SHP77 (cell line): ENCODE measurements at regions not wholly inside any gene's neighbourhood (a gene's known extent, or its start where the extent isn't known, plus 50 kb on each side); places are given as distances from the start of the nearest gene placed in this dataset.
A peak's percentile ranks its signal among the peaks of the same experiment; 100 is the strongest.

Source experiments
- DNase-seq, 2 experiments: peaks; one replicate each; lab custom pipeline; 2025; lab: John Stamatoyannopoulos, UW

DNA sequence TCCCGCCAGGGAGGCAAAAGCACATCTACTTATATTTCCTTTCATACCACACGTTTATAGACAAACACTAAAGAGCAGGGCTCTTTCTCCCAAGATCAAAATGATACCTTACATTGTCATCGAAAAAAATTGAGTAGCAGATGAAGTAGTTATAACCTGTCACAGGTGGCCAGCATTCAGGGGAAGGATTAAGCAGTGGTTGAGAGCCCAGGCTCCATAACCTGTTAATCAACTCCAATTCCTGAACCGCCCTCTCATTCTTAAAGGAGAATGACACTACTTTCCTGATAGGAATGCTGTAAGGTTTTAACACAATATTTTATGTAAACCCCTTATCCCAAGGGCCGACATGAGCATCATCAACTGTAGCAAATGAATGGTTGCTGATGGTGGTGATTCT is 268.9 kb upstream of the KCNIP4 start:
- no peak for DNase-seq

DNA sequence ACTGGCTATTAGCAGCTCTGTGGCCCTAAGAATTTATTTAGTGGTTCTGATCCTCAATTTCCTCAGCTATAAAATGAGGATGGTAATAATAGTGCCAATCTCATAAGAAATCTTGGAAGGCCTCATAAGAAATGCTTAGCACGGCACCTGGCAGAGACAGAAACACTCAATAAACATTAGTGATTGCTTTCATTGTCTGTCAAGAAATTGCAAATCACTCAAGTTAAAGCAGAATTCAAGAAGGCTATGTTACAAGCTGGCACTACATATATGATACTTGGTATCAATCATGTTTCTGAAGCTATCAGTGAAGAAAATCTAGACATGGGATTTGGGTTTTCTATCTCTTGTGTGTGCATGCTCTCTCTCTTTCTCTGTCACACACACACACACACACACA is 267.7 kb upstream of the KCNIP4 start:
- no peak for DNase-seq

DNA sequence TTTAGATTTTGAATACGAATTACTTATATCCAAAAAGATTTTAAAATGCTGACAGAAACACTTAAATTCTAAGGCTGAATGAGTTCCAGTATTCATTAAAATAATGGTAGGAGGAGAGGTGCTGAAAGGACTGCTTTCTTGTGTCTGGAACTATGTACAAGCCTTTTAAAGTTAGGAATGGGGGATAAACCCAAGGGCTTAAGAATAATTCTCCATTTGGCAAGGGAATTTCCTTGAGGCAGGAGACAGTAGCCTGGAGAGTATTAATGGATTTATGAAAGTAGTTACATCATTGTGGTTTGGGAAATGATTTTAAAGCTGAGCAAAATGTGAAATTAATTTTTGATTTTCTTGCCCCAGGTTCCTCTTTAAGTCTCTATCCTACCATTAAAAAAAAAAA is 266.5 kb upstream of the KCNIP4 start:
- no peak for DNase-seq

DNA sequence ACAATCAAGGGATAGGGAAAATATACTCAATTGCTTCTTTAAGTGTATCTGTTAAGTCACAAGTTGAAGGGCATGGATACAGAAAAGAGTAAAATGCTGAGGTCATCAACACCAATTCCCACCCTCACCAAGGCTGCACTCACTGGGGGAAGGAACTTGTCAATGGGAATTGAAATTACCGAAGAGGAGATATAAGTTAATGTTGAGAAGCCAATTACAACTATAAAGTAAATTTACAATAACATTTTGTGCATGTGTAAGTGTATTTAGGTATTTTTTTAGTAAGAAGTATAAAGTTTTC is 255.1 kb upstream of the KCNIP4 start:
- no peak for DNase-seq

DNA sequence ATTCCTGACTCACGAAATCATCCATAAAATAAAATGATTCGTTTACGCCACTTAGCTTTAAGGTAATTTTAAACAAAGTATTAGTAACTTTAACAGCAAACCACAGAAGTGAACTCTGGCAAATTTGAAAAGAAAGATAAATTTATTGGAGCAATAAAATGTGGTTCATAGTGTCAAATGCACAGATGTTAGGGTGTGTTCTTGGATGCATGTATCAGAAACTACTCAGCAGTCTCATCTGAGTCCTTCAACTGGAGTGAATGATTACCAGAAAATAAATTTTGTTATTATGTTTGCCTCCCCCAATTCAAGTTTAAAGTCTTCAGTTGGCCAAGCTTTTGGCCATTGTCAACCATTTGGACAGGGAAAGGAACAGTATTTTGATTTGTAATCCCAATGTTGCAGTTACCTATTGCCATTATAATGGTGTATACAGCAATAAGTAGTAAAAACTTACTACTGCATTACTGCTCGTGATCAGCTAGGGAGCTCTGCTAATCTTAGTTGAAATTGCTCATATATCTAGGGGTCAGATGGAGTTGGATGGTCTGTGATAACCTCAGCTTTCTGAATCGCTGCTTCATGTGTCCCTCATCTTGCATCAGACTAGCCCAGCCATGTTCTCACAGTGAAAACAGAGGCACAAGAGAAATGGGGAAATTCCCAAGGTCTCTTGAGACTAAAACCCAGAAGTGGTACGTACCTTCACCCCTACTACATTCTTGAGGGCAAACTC is 254.6 kb upstream of the KCNIP4 start:
- DNase-seq = no peak

DNA sequence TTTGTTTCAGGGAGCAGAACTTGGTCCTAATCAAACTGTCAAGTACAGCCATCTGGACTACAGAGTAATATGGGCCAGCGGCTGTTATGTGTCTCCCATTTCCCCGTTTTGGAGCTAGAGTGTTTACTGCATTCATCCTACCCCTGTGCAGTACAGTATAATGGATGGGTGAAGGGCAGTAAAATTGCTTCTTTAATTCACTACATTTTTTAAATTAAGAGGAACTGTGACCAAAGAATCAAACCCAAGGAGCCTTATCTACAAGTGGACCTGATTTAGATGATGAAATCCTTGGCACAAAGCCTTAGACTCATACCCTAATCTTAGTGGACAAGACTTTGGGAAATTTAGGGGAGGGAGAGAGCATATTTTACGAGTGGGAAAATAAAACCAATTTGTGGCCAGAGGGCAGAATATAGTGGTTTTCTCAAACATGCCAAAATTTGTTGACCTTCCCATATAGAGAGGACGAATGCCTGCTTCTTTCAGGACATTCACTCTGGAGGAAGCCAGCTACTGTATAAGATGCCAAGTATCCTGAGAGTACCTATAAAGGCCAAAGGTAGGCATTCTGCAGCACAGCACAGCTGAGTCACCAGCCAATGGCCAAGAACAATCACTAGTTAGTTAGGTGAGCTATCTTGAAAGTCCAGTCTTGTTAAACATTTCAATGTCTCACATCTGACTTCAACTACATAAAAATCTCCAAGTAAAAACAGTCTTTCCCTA is 253.8 kb upstream of the KCNIP4 start:
- DNase-seq = no peak

DNA sequence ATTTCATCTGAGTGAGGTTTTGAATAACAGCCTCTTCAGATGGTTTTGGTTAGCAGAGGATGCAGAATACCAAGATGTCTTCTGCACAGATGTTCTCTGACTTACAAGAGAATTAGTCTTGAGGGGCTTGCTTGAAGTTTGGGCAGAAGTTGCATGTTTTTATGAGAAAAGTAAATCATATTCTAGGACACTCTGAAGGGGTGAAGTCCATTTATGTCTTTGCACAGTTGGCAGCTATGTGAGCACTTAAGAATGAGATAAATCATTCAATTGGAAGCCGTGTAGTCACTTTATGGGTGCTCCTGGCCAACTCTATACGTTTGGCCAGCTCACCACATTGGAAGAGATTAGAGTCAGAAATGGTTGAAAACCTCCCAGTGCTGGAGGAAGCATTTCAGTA is 252.7 kb upstream of the KCNIP4 start:
- no peak for DNase-seq

DNA sequence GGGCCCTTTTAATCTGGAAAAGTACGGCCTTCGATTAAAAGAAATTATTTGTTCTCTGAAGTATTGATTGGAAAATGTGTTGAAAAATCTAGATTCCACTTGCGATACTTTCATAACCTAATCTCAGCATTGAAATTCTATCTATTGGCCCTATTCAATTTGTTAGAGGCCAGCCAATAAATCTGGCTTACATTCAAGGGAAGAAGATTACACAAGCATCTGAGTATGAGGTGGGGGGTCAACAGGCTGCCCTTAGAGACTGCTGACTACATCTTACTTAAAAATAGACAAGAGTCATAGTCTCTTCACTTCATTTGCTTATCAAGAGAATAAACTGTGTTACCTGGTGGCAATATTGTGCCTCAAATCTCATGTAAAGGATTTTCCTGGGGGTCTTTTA is 248.0 kb upstream of the KCNIP4 start:
- DNase-seq = no peak

DNA sequence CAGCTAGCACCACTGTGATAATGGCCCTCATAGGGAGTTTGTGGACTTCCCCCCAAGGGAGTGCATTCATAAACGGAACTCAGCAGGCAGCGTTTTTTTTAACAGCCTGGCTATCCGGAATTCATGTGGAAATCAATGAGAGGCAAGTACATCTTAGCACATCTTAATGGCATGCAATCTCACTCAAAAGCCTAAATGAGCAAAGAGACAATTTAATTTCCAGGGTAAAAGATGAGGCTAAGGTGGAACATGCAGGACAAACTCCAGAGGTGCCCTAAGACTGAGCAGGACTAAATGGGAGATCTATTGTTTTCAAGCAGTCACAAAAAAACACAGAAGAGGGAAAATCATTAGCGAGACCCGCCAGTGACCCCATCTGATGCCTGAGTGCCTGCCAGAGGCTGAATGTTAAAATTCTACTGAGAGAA is 243.5 kb upstream of the KCNIP4 start:
- no peak for DNase-seq

DNA sequence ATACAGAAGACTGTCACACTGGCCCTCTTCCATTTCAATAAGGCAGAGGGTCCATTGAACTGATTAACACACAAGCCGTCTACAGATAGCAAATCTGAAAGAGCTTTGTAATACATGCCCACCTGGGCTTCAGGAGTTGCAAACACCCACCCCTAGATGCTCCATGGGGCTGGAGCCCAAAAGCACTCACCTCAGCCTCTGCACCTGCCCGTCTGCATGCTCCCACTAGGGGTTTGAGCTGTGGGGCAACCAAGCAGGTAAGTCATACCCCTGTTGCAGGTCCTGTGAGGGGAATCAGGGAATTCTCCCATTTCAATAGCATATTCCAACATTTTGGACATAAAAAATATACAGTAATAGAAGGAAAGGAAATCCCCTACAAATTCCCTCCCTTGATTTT is 243.0 kb upstream of the KCNIP4 start:
- no peak for DNase-seq

DNA sequence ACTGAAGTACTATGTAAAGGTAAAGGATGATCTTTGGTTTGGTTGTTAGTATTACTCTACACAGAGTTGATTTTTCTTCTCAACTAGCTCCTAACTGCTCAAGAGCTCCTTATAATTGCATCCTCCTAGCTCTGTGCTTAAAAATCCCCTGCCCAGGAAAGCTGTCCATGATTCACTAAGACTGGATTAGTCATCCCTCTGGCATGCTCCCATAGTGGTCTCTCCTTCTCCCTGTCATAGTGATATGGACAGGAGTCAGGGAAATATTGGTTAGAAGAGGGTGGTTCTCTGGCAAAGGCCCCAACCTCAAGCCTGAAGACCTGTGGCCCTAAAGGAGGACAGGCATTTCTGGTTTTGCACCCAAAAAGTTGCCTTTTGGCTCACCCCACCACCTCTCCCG is 242.3 kb upstream of the KCNIP4 start:
- no peak for DNase-seq

DNA sequence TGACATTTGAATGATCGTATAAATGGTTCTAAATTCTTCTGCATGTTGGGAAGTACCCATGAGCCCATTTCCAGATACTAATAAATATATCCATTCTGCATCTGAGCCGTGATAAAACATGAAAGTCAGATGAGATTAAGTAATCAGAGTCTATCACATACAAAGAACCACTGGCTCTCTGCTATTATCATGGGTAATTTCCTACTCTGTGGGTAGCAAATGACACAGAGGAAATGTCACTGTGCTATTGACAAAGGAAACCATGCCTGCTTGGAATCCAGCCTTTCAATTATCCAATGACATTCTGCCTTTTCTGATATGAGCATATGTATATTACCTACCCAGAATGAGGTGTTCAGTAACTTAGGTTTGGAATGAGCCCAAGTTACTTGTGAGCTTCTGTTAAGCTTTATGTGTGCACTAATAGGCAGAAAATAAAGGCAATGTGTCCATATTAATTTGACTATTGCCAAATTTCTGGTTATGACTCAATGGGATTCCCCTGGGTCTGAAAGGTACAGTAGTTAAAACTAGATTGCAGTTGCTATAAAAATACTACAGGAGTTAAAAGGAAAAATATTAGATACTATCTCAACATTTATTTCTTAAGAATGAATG is 238.7 kb upstream of the KCNIP4 start:
- no peak for DNase-seq

DNA sequence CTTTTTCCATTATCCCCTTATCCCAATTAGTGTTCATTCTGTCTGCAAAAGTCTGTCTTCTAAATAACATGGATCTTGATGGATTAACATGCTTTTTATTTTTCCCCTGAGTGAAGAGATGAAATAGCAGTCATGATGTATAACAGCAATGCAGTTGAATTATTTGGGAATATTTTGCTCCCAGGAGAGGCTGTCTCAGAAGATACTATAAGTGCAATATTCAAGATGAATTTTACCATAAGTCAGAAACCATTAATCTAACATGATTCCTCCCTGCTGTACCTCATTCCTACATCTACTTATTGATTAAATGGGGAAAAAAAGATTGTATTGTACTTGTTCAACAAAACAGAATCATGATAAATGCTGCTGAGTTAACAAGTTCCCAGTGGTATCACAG is 233.2 kb upstream of the KCNIP4 start:
- DNase-seq = no peak

DNA sequence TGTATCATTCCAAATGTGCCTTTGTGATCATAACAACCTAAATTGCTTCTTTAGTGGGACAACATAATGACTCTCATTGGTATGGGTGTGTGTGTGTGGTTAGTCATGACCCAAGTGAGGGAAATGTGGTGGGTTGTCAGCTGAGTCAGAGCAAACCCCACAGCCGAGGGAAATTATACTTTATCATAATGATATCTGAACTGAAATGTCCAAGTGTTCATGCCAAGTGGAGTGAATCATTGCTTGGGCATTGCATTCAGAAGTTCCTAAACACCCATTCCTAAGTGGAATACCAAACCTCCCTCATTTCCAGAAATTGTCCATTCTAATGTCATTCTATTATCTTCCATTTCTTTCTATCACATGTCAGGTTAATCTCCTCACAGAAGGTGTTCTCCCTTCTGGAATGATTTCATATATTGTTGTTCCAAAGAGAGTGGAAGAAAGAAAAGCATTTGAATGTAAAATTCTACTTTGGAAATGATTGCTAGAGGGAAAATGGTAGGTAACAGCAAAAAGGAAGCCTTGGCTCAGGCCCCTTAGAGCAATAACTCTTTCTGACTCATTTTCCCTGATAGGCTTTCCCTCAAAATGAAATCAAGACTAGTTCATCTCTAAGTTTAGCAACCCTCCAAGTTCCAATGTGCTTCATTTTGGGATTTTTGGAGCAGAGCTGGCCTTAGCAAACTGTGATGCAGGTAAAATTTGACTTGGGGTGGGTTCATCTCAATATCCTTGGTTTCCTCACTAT is 230.7 kb upstream of the KCNIP4 start:
- no peak for DNase-seq

DNA sequence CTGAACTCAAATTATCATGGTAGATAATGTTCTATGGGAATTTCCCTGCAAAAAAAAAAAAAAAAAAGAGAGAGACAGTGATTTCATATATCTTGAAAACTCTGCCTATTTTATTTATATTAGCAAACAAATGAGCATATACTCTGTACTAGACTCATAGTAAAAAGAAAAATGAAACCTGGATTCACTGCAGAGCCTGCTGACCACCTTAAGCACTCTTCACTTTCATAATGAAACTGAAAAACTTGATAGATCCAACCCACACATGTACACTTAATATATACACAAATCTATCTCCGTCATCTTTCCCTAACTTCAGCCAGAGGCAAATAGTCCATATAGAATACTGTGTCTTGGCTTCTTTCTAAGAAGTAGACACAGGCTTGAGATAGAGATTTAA is 226.1 kb upstream of the KCNIP4 start:
- no peak for DNase-seq

DNA sequence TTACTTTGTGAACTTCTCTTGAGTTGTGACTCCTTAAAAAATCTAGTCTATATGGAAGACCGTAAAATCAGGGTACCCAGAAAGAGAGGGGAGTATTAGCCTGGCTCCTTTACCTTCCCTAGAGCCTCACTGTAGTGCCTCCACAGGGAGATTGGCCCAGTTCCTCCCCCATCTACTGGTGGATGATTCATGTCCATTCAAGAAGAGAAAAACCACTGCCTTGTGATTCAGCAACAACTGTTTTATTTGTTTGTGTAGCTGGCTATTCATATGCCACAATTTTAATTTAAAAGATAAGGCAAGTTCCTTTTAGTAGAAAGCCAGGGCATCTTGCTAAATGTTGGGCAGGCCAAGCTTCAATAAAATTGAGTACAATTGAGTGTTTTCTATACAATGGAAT is 221.8 kb upstream of the KCNIP4 start:
- DNase-seq = no peak

DNA sequence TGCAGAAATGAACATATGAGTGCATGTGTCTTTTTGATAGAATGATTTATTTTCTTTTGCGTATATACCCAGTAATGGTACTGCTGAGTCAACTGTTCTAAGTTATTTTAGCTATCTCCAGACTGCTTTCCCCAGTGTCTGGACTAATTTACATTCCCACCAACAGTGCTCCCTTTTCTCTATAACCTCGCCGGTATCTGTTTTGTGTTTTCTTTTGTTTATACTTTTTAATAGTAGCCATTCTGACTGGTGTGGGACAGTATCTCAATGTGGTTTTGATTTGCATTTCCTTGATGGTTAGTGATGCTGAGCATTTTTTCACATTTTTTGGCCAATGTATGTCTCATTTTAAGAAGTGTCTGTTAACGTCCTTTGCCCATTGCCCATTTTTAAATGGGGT is 218.6 kb upstream of the KCNIP4 start:
- no peak for DNase-seq

DNA sequence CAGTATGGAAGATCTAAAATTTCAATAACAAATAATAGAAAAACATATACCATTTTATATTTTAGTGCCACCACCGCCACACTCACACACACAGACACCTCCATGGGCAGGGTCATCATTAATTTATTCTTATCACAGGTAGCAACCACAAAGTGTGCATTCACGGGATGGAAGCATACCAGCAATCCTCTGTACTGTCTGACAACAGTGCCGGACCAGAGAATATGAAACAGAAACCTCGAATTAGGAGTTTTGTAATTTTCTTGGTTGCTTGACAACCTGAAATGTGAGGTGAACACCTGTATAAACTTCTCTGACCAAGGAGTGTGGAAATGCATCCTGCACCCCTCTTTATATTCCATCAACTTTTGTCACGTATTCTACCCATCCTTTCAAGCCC is 213.9 kb upstream of the KCNIP4 start:
- no peak for DNase-seq

DNA sequence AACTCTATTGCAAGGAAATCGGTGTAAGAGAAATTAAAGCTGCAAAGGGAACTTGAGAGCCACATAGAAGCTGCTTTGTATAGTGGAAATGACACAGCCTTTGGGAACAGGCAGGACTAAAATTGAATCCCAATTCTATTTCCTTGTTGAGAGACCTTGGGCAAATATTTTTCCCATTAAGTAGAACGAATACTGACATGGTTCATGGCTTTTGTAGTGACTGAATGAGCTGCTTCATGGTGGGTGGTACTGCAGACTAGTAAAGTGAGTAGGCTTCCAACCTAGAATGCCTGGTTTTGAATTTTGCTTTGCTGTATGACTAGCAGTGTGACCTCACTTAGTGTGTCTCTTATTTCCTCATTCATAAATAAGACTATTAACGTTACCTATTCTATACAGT is 182.2 kb upstream of the KCNIP4 start:
- no peak for DNase-seq

DNA sequence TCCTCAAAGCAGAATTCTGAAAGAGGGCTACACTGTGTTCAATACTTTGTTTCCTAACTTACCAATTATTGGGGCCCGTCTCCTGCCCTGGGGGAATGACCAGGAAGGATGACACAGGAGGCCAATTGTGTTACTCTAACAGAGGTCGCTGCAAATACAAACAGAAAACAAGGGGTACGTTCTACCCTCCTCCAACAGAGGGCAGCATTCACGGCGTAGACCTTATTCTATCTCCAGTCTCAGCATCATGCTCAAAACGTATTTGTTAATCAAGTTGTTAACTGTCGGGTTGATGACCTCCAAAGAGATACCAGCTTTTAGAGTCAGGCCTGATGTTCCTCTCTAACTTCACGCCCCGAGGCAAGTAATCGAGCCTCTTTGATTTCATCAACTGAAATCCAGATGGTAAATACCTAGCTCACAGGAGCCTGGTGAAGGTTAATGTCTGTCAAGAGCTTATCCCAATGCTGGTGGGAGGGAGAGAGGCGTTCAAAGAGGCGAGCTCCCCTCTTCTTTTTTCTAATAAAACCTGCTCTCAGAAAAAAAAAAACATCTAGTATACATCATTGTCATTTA is 181.0 kb upstream of the KCNIP4 start:
- DNase-seq = peak in 1 of 2 experiments; percentile 3

DNA sequence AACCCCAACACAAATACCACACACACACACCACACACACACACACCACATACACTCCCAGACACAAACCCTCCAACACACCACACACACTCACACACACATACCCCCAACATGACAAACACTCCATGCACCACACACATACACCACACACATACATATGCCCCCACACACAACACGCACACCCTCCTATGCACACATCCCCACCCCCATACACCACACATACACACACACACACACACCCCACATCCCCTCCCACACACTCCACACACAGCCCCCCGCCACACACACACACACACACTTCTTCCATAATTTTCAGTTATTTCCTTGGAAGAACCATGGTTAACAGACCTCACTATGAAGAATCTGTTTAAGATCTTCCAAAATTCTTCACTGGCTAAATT is 173.5 kb upstream of the KCNIP4 start:
- DNase-seq = no peak

DNA sequence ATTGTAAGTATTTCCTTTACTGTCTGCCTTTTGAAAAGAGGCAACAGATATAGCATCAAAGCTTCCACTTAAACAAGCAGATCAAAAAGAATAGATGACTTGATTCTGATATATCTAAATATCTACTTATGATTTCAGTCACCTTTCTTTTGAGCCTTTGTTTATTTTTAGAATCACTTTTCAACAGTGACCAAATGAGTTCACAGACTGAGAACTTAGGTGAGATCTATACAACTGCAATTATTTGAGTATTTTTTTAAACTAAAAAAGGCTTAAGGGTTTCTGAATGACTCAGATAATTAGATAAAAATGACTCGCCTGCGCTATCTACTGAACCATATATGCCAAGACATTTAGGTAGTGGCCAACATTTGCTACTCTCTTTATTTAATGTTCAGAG is 166.7 kb upstream of the KCNIP4 start:
- no peak for DNase-seq

DNA sequence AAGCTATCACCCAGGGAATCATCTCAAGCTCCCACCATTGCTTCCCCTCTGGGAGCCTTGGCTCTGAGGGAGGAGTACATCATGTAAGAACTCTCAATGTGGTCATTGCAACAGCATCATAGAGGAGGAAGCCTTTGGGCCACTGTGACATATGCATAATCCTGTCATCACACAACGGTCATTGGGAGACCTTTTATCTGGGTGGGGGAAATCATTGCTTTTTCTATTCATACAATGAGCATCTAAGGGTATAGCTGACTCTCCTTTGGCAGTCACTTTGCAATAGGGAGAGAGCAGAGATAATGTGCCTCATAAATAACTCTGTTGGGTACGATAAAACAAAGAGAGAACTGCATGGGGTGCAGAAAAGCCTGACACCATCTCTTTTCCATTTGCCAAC is 155.2 kb upstream of the KCNIP4 start:
- no peak for DNase-seq
